ENCODE measurements at regions not wholly inside any gene's neighbourhood (a gene's known extent, or its start where the extent isn't known, plus 50 kb on each side); places are given as distances from the start of the nearest gene placed in this dataset.

- intact Hi-C loops (cut with micrococcal nuclease; ENCODE audit: unreplicated experiment): no loop called here
- H2AFZ ChIP-seq (ENCODE audit: low read length): no peak overlapping the region
- BruUV-seq (replicated peaks): no TSS peak
- H4K20me1 ChIP-seq (ENCODE audit: insufficient read depth, low read length): no peaks in the 10 kb centered on the region
- TF ChIP-seq EZH2phosphoT487 (IDR thresholded peaks at IDR 0.05; ENCODE audit: borderline replicate concordance, low read depth, low read length) (no peak), CTCF (conservative IDR thresholded peaks at IDR 0.05; ENCODE audit: low read length) (no peak)
- no peaks in the 10 kb centered on the region for H3K79me2 ChIP-seq (ENCODE audit: insufficient read depth, low read depth, low read length)
- no peak overlapping the region for H3K4me2 ChIP-seq (ENCODE audit: low read length)
- CTCF ChIA-PET (ENCODE audit: unreplicated experiment): no interaction called here
- no peak overlapping the region for H3K27ac ChIP-seq (ENCODE audit: low read depth, low read length, poor library complexity, severe bottlenecking)
- H3K9me3 ChIP-seq (ENCODE audit: low read length): no peaks in the 10 kb centered on the region
- H3K36me3 ChIP-seq (ENCODE audit: insufficient read depth, low read length): no peaks in the 10 kb centered on the region
- no peak overlapping the region for H3K4me3 ChIP-seq (ENCODE audit: low read depth, low read length, poor library complexity, severe bottlenecking)
- H3K9me2 ChIP-seq (ENCODE audit: insufficient read depth, low read length): no peaks in the 10 kb centered on the region
- no peaks in the 10 kb centered on the region for H3K4me1 ChIP-seq (ENCODE audit: insufficient read depth, low read length, poor library complexity, severe bottlenecking)
- DNase-seq (ENCODE audit: low spot score): no peak
- POLR2A ChIA-PET: no interaction called here
Observed at GRCh38 chr2:204237416-204237815, 300.9 kb downstream of the ICOS start.

GRCh38 chr2:204239411-204240165 is 303.0 kb downstream of the ICOS start:
- no TSS peak for BruUV-seq (replicated peaks)
- Histone ChIP-seq H3K4me1 (ENCODE audit: insufficient read depth, low read length, poor library complexity, severe bottlenecking) (no peaks in the 10 kb centered on the region), H3K4me3 (ENCODE audit: low read depth, low read length, poor library complexity, severe bottlenecking) (no peak overlapping the region), H3K36me3 (ENCODE audit: insufficient read depth, low read length) (no peaks in the 10 kb centered on the region), H3K9me2 (ENCODE audit: insufficient read depth, low read length) (no peaks in the 10 kb centered on the region), H3K79me2 (ENCODE audit: insufficient read depth, low read depth, low read length) (no peaks in the 10 kb centered on the region), H3K4me2 (ENCODE audit: low read length) (no peak overlapping the region), H4K20me1 (ENCODE audit: insufficient read depth, low read length) (no peaks in the 10 kb centered on the region), H3K9me3 (ENCODE audit: low read length) (no peaks in the 10 kb centered on the region), H2AFZ (ENCODE audit: low read length) (no peak overlapping the region), H3K27ac (ENCODE audit: low read depth, low read length, poor library complexity, severe bottlenecking) (no peak overlapping the region)
- intact Hi-C loops (cut with micrococcal nuclease; ENCODE audit: unreplicated experiment): no loop called here
- CTCF ChIA-PET (ENCODE audit: unreplicated experiment): no interaction called here
- POLR2A ChIA-PET: no interaction called here
- no peak for DNase-seq (ENCODE audit: low spot score)
- TF ChIP-seq CTCF (conservative IDR thresholded peaks at IDR 0.05; ENCODE audit: low read length) (no peak), EZH2phosphoT487 (IDR thresholded peaks at IDR 0.05; ENCODE audit: borderline replicate concordance, low read depth, low read length) (no peak)

- H3K79me2 ChIP-seq (ENCODE audit: insufficient read depth, low read depth, low read length): no peaks in the 10 kb centered on the region
- intact Hi-C loops (cut with micrococcal nuclease; ENCODE audit: unreplicated experiment): no loop called here
Observed at GRCh38 chr2:204240961-204241360, 304.3 kb upstream of the PARD3B start.

More at GRCh38 chr2:204240961-204241360, 304.3 kb upstream of the PARD3B start:
- no peak for DNase-seq (ENCODE audit: low spot score)
- Histone ChIP-seq H3K9me3 (ENCODE audit: low read length) (no peaks in the 10 kb centered on the region), H3K27ac (ENCODE audit: low read depth, low read length, poor library complexity, severe bottlenecking) (no peak overlapping the region), H4K20me1 (ENCODE audit: insufficient read depth, low read length) (no peaks in the 10 kb centered on the region), H3K36me3 (ENCODE audit: insufficient read depth, low read length) (no peaks in the 10 kb centered on the region), H3K4me3 (ENCODE audit: low read depth, low read length, poor library complexity, severe bottlenecking) (no peak overlapping the region), H2AFZ (ENCODE audit: low read length) (no peak overlapping the region), H3K4me2 (ENCODE audit: low read length) (no peak overlapping the region), H3K9me2 (ENCODE audit: insufficient read depth, low read length) (no peaks in the 10 kb centered on the region), H3K4me1 (ENCODE audit: insufficient read depth, low read length, poor library complexity, severe bottlenecking) (no peaks in the 10 kb centered on the region)
- ChIA-PET POLR2A (interaction anchor here (0.8 kb wide), 1 partner anchor 20 kb away, joined by 3 read pairs; no protein-coding TSS in a partner anchor), CTCF (ENCODE audit: unreplicated experiment) (no interaction called here)
- no TSS peak for BruUV-seq (replicated peaks)
- no peak for TF ChIP-seq EZH2phosphoT487 (IDR thresholded peaks at IDR 0.05; ENCODE audit: borderline replicate concordance, low read depth, low read length)
- TF ChIP-seq CTCF (conservative IDR thresholded peaks at IDR 0.05; ENCODE audit: low read length): no peak
